NCI-H226 (cell line): ENCODE measurements at regions not wholly inside any gene's neighbourhood (a gene's known extent, or its start where the extent isn't known, plus 50 kb on each side); places are given as distances from the start of the nearest gene placed in this dataset.
"Not testable (repeated sequence)": the region's sequence is repeated elsewhere in the genome, so short reads cannot be mapped to it uniquely, and the experiment has no call there.

ENCODE experiments used
- DNase-seq: peaks from one replicate; pipeline ENCODE4 v3.0.0-alpha.2; 2015

- no peak for DNase-seq
These were observed 936.0 kb downstream of the TRIB2 start for GRCh38 chr2:13652531-13653313.

DNA sequence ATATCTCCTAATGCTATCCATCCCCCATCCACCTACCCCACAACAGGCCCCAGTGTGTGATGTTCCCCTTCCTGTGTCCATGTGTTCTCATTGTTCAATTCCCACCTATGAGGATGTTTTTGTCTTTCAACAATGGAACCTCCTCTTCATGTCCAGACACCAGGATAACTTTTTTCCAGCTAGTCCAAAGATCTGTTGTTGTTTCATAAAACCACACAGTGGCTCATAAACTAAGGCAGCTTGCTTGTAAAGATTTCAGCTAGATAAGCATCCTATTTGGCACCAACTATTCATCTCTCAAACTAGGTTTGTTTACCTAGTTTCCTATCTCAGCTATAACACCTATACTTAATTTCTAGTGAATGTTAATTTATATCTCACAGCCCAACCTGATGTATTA lies 937.7 kb downstream of the TRIB2 start:
- no peak for DNase-seq

- no peak for DNase-seq
These were observed 943.5 kb downstream of the TRIB2 start for GRCh38 chr2:13660231-13660630.

- DNase-seq = no peak
These were observed 945.3 kb downstream of the TRIB2 start for GRCh38 chr2:13662055-13662454.

GRCh38 chr2:13666582-13667414 lies 950.1 kb downstream of the TRIB2 start:
- DNase-seq = no peak

DNA sequence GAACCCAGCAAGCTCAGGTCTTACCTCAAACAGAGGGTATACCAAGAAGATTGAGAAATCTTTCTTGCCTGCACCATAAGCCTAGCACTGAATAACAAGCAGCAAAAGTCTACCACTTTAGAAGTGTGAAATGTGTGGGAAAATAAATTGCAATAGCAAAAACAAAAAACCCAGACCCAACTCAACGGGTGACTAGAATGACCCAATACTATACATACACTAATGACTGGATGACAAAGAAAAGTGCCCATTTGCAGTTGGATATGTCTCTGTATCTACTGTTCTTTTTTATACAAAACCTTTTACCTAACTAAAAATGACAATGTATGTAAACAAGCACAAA lies 950.6 kb downstream of the TRIB2 start:
- no peak for DNase-seq

GRCh38 chr2:13669607-13670006 lies 952.9 kb downstream of the TRIB2 start:
- no peak for DNase-seq

DNA sequence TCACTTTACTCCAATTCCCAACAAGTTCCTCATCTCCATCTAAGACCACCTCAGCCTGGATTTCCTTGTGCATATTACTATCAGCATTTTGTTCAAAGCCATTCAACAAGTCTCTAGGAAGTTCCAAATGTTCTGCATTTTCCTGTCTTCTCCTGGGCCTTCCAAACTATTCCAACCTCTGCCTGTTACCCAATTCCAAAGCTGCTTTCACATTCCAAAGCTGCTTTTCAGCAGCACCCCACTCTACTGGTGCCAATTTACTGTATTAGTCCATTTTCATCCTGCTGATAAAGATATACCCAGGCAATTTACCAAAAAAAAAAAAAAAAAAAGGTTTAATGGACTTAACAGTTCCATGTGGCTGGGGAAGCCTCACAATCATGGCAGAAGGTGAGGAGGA lies 957.1 kb downstream of the TRIB2 start:
- DNase-seq = not testable (repeated sequence)

- no peak for DNase-seq
These were observed 956.2 kb upstream of the LRATD1 start for GRCh38 chr2:13676269-13676668.

DNA sequence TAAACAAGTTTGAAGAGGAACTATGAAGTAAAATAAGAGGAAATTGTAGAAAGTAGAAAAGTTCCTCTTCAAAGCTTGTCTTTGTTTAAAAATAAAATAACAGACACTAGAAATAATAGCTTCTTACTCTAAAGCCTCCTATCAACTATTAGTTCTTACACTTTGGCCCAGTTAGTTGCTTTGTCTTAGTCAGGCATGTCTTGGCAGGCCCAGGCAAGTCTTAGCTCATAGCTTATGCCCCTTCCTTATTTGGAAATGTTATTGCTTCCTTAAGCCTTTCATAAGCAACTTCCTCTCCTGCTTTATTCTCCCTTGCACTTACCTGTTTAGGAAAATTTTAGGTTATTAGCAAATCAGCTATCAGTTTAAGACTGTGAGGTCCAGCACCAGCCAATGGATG lies 950.6 kb upstream of the LRATD1 start:
- DNase-seq = no peak

DNA sequence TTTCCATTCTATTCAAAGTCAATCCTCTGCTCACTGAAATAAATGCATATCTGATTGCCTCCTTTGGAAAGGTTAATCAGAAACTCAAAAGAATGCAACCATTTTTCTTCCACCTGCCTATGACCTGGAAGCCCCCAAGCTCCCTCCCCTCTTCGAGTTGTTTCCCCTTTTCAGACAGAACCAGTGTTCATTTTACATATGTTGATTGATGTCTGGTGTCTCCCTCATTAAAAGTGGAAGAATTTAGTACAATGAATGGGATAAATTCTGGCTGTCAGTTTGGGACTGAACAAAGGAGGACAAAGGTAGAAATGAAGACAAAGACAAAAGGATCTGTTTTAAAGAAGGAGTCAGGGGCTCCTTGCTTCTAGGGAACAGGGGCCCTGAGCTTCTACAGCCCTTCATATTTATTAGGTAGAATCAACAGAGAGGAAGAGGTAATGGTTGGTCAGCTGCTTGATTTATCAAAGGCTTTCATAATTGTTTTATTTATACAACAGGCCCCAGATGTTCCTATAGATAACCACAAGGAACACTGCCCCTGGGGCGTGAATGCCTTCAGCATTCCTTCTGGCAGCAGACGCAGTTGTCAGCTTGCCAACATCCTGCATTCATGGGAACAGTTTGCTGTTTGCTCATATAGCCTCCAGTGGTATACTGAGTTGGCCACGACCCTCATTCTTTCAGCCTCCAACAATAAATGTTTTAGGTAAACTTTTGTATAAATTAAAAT lies 949.8 kb upstream of the LRATD1 start:
- DNase-seq = no peak

GRCh38 chr2:13686262-13686661 lies 946.3 kb upstream of the LRATD1 start:
- no peak for DNase-seq

DNA sequence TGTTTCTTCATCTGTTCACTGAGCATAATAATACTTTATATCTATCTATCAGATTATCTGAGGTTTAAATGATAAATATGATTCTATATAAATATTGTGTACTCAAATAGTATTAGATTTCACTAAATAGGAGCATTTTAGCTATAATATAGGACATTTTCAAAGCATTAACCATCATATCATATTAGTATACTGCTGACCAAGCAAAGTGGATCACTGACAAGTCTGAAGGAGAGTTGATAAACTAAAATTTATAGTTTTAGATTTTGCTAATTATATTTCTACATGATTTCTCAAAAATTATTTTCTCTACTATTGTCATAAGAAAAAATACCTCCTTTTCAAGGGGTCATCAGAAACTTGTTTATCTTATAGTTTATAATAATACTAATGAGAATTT lies 937.8 kb upstream of the LRATD1 start:
- no peak for DNase-seq

DNA sequence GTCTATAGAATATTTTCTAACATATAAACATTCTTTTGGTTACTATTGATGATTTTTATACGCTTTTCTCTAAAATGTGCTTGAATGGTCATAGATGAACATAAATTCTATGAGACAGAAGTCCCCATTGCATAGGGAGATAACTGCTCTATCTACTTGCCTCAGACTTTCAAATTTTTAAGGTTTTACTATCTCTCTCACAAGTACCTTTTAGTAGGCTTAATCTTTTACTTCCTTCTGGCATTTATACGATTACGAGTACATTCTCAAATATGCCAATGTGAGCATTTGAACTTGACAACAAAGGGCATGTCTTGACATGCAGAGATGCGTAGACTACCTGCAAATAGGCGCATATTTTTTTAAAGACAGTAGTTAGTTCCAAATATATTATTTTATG lies 935.9 kb upstream of the LRATD1 start:
- no peak for DNase-seq

GRCh38 chr2:13698847-13699246 lies 933.7 kb upstream of the LRATD1 start:
- no peak for DNase-seq

GRCh38 chr2:13699939-13700338 lies 932.6 kb upstream of the LRATD1 start:
- DNase-seq = not testable (repeated sequence)

DNA sequence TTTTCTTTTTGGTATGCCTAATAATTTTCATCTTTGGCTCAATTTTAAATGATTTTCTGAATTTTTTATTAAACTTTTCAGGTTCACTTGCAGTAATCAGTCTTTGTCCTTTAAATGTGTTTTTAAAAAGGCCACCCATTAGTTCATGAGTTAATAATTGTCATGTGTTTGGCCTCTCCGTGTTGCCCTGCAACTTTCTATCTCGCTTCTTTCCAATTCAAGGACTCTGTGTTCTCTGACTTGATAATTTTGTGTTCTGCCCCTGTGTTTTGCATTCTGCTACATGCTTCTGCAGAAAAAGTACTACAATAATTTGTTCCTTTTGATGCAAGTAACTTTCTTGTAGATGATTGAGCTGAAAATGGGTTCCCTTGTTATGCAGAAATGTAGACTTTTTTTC lies 921.4 kb upstream of the LRATD1 start:
- no peak for DNase-seq

DNA sequence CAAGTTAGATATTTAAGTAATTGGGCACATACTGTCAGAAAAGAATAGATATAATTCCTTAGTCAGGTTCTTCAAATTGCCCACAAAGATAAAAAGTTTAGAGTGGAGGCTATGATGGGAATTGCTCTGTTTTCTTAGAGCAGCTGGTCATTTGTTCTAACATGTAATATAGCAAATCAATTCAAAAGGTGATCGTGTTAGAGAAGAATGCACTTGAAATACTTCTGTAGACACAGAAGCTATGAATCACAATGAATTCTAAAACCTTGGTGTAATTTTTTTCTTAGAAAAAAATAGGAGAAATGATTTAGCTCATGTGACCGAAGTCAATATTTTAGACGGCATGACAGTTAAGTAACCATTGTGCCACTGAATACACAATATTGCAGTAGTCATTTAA lies 918.1 kb upstream of the LRATD1 start:
- DNase-seq = no peak

DNA sequence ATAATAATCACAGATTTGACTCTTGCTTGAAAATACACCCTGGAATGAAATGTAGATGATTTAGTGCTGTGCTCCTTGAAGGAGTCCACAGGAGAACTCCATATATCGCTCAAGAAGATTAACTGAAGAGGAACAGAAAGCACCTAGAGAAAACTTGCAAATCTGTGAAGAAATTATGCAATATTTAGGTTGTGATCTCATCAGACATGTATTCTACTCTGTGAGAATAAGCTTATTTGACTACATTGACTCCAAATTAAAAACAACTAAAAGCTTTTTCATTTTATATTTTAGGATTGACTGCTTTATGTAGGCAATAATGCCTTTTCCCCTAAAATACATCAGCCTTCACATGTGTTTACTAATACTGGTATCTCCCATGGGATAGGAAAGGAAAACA lies 906.6 kb upstream of the LRATD1 start:
- no peak for DNase-seq

DNA sequence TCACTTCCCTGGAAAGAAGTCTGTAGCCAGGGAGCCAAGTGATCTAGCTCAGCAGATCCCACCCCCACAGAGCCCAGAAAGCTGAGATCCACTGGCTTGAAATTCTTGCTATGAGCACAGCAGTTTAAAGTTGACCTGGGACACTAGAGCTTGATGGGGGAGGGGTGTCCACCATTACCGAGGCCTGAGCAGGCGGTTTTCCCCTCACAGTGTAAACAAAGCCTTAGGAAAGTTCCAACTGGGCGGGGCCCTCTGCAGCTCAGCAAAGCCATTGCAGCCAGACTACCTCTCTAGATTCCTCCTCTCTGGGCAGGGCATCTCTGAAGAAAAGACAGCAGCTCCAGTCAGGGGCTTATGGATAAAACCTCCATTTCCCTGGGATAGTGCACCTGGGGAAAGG lies 887.2 kb upstream of the LRATD1 start:
- DNase-seq = no peak

- no peak for DNase-seq
These were observed 880.6 kb upstream of the LRATD1 start for GRCh38 chr2:13751955-13752354.

DNA sequence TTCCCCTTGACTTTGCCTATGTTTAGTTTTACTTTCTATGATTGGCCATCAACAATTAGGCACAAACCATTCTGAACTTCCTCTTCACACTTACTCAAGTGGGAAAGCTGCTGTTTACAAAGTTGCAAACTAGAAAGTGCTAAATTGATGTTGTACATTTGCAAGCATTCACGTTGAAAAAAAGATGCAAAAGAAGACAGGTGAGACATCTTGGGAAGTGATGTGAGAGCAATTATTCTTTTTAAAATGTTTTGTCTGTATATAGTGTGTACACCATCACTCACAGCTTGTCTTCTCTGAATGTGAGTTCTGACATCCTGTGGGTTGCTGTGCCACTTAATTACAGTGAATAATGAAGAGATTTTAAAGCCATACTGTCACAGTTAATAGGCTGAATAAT lies 874.1 kb upstream of the LRATD1 start:
- DNase-seq = no peak

DNA sequence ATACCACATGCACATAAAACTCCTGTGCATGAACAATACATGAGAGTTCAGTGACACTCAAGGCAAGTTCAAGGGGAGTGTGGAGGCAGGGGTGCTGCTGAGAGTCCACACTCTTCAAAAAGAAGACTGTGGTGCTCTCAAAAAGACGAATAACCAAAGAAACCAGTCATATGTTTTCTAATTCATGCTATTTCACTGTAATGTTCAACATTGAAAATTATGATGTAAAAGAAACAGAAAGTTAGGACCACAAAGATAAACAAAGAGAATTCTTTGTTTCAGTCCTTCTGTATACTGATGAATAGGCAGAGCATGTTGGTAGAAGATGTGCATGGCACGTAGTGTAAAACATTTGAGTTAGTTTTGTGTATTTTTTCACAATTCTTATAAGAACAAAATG lies 864.2 kb upstream of the LRATD1 start:
- no peak for DNase-seq

DNA sequence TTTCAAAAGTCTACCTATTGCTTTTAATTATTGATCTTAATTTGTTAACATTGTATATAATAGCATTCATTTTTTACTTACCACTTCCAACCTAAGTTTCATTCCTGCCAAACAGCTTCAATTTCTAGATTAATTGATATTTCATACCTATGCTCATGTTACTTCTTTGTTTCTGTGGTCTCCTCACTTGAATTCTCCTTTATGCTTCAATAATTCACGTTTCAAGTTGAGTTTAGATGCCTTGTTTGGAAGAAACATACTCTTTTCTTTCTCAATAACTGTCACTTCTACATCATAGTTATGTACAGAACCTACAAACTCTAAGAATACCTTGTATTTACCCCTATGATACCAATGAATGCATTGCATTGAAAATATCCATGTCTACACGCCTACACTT lies 862.2 kb upstream of the LRATD1 start:
- DNase-seq = no peak
